ENCODE measurements at regions not wholly inside any gene's neighbourhood (a gene's known extent, or its start where the extent isn't known, plus 50 kb on each side); places are given as distances from the start of the nearest gene placed in this dataset.

DNA sequence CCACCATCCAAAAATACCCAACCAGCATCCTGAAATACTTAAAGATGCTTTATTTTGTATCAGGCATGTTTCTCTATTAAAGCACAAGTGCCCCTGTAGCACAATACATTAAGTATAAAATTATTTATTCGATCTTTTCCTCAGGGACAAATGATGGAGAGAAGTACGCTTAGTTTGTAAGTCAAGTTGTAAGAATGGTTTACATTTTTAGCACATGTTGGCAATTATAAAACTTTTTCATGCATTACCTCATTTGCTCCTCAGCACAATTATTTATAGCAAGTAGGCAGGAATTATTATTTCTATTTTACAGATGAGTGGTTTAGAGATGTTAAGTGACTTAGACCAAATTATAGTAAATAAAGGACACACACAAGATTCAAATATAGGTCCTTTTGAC lies 232.6 kb upstream of the HTR2A start:
- Histone ChIP-seq H3K79me2 (ENCODE audit: insufficient read depth, low read length) (no peaks in the 10 kb centered on the region), H3K4ac (ENCODE audit: low read depth, low read length) (no peak overlapping the region), H2BK5ac (ENCODE audit: insufficient read length, low read length) (no peak overlapping the region), H3K56ac (ENCODE audit: insufficient read length, low read depth, low read length) (no peak overlapping the region), H3K9ac (ENCODE audit: extremely low read depth, insufficient read length, low read length) (no peak overlapping the region), H4K20me1 (ENCODE audit: control insufficient read depth, insufficient read depth, insufficient read length) (no peaks in the 10 kb centered on the region), H3K27me3 (ENCODE audit: insufficient read depth, low read length) (no peaks in the 10 kb centered on the region), H3K18ac (ENCODE audit: insufficient read length, low read depth, low read length) (no peak overlapping the region), H2BK120ac (ENCODE audit: low read depth, low read length, poor library complexity, severe bottlenecking) (no peak overlapping the region), H3K4me2 (ENCODE audit: insufficient read depth, insufficient read length, low read length) (no peak overlapping the region), H3T11ph (ENCODE audit: low read length) (no peak overlapping the region), H4K91ac (ENCODE audit: insufficient read length, low read depth, low read length) (no peak overlapping the region), H2AFZ (ENCODE audit: low read length) (no peak overlapping the region), H2BK20ac (ENCODE audit: low read depth, low read length, poor library complexity, severe bottlenecking) (no peak overlapping the region), H2AK5ac (ENCODE audit: insufficient read length, low read length) (no peak overlapping the region), H3K4me1 (ENCODE audit: insufficient read depth, low read length) (no peaks in the 10 kb centered on the region), H2BK12ac (ENCODE audit: insufficient read length, low read depth, low read length) (no peak overlapping the region), H3K23ac (ENCODE audit: insufficient read length, low read depth, low read length) (no peak overlapping the region), H2BK15ac (ENCODE audit: low read depth, low read length) (no peak overlapping the region), H3K9me3 (ENCODE audit: control insufficient read depth, low read depth, low read length) (no peaks in the 10 kb centered on the region), H3K23me2 (ENCODE audit: insufficient read length, low read depth, low read length, poor library complexity, severe bottlenecking) (no peaks in the 10 kb centered on the region), H4K5ac (ENCODE audit: insufficient read length, low read depth, low read length) (no peak overlapping the region), H3K14ac (ENCODE audit: insufficient read depth, low read length) (no peak overlapping the region), H4K8ac (replicated peaks; ENCODE audit: insufficient read length, low read depth, low read length) (no peak overlapping the region), H3K79me1 (ENCODE audit: insufficient read depth, low read depth, low read length, poor library complexity, severe bottlenecking) (no peaks in the 10 kb centered on the region), H3K27ac (ENCODE audit: insufficient read length, low read depth, low read length) (no peak overlapping the region)
- H3K4me1 Mint-ChIP-seq: no peaks in the 10 kb centered on the region
- no peaks in the 10 kb centered on the region for H3K36me3 Mint-ChIP-seq (ENCODE audit: insufficient read depth in 1 of 3, low read depth in 3 of 3)
- no peaks in the 10 kb centered on the region for H3K9me3 Mint-ChIP-seq
- no peaks in the 10 kb centered on the region for H3K27me3 Mint-ChIP-seq (ENCODE audit: low read depth)
- H3K27ac Mint-ChIP-seq: no peak overlapping the region
- TF ChIP-seq CTCF (conservative IDR thresholded peaks at IDR 0.05): no peak
- H3K4me3 Mint-ChIP-seq: no peak overlapping the region
- no peak for DNase-seq
- no CpG with 5 or more reads among the region's 2 CpGs for WGBS (ENCODE audit: extremely low coverage, insufficient read length, low lambda C conversion rate)

Data from H9 (cell line).